Hepatocyte (in vitro differentiated cells): ENCODE measurements at regions not wholly inside any gene's neighbourhood (a gene's known extent, or its start where the extent isn't known, plus 50 kb on each side); places are given as distances from the start of the nearest gene placed in this dataset.

Experiments
- EZH2 ChIP-seq: fragments of 200-600 bp; sonication (generic); IDR thresholded peaks from 2 replicates; pipeline ENCODE4 v1.6.1; 2016; ENCODE audit warnings: antibody characterized with exemption, mild to moderate bottlenecking, borderline replicate concordance
- EZH2phosphoT487 ChIP-seq: fragments of 200-600 bp; sonication (generic); IDR thresholded peaks from one replicate; pipeline ENCODE4 v1.6.1; 2018; ENCODE audit warnings: antibody characterized with exemption, mild to moderate bottlenecking, low read depth, moderate library complexity; ENCODE audit not compliant: unreplicated experiment, severe bottlenecking
- TF ChIP-seq, protein P1 (sequence below): fragments of 200-600 bp; sonication (generic); IDR thresholded peaks from 2 replicates; pipeline ENCODE4 v1.5.1; 2016; ENCODE audit warnings: antibody characterized with exemption, mild to moderate bottlenecking; ENCODE audit not compliant: poor library complexity

DNA sequence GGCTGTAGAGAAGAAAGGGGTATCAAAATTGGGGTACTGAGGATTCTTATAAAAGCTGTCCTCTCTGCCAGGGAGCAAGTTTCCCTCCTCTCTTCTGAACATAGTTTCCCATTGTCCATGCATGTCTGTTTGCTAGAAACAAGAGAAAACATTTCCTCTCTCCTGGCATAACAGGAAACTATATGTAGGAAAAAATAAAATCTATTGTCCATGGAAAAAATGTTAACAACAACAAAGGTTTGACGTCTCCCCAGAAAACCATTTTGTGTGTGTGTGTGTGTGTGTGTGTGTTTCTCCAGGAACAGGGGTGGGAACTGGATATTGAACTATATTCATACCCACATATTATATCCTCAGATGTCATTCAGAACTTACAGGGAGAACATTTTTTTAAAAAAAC, 107.2 kb downstream of the GASK1B start:
- TF ChIP-seq, protein P1, sequence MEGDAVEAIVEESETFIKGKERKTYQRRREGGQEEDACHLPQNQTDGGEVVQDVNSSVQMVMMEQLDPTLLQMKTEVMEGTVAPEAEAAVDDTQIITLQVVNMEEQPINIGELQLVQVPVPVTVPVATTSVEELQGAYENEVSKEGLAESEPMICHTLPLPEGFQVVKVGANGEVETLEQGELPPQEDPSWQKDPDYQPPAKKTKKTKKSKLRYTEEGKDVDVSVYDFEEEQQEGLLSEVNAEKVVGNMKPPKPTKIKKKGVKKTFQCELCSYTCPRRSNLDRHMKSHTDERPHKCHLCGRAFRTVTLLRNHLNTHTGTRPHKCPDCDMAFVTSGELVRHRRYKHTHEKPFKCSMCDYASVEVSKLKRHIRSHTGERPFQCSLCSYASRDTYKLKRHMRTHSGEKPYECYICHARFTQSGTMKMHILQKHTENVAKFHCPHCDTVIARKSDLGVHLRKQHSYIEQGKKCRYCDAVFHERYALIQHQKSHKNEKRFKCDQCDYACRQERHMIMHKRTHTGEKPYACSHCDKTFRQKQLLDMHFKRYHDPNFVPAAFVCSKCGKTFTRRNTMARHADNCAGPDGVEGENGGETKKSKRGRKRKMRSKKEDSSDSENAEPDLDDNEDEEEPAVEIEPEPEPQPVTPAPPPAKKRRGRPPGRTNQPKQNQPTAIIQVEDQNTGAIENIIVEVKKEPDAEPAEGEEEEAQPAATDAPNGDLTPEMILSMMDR = no peak
- TF ChIP-seq EZH2phosphoT487 (no peak), EZH2 (no peak)
